ENCODE measurements at regions not wholly inside any gene's neighbourhood (a gene's known extent, or its start where the extent isn't known, plus 50 kb on each side); places are given as distances from the start of the nearest gene placed in this dataset.

DNA sequence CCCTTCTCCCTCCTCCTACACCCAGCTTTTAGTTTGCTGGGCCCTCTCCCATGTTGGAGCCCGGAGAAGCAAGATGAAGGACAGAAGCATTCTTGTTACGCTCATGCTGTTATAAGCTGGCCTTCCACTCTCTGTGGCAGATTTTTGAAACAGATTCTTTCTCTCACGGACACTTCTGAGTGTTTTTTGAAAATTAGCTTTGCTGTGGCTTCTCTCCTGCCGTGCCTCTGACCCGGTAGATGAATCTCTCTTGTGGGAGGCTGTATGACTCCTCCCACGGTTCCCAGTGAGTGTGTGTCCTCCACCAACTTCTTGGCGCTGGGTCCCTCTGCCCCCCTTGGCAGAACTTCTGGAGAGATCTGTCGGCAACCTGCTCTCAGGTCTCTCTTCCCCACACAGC lies 269.3 kb upstream of the MYT1L start:
- BruUV-seq (replicated peaks), result no TSS peak
- Histone ChIP-seq H3K9me3 (ENCODE audit: control insufficient read depth in 1 of 2, insufficient read depth in 1 of 2, low read depth in 1 of 2, low read length in 2 of 2) (no peaks in the 10 kb centered on the region), H3K9me2 (ENCODE audit: insufficient read depth) (no peaks in the 10 kb centered on the region), H2AFZ (ENCODE audit: low read depth, low read length, poor library complexity, severe bottlenecking) (no peak overlapping the region), H3K9ac (ENCODE audit: low read length) (no peak overlapping the region), H3K27me3 (ENCODE audit: insufficient read depth, low read length) (peaks cover 17% of the 10 kb centered on the region), H3K4me3 (replicated peaks in 1 of 2; ENCODE audit: low read depth in 1 of 2, low read length in 2 of 2) (no peak overlapping the region), H3K4me2 (ENCODE audit: low read length) (no peak overlapping the region), H3K79me2 (ENCODE audit: insufficient read depth, low read length) (no peaks in the 10 kb centered on the region), H3K36me3 (ENCODE audit: control insufficient read depth in 1 of 2, insufficient read depth in 2 of 2, low read length in 2 of 2) (no peaks in the 10 kb centered on the region), H3K4me1 (ENCODE audit: control insufficient read depth in 1 of 2, insufficient read depth in 2 of 2, low read length in 2 of 2) (no peaks in the 10 kb centered on the region), H3K27ac (ENCODE audit: low read depth, low read length) (no peak overlapping the region), H4K20me1 (ENCODE audit: insufficient read depth) (no peaks in the 10 kb centered on the region)
- no peak for ATAC-seq
- CTCF ChIA-PET, result no interaction called here
- RAD21 ChIA-PET (ENCODE audit: low non-redundant PET in 1 of 2, low total read pairs in 2 of 2, uncharacterized antibody in 2 of 2, unreplicated experiment in 2 of 2), result no interaction called here
- POLR2A ChIA-PET, result no interaction called here
- no peak for DNase-seq (ENCODE audit: low read depth, low spot score)
- intact Hi-C loops (cut with micrococcal nuclease), result no loop called here
- no peak for TF ChIP-seq RAD21 (IDR thresholded peaks at IDR 0.05; ENCODE audit: low read depth)
- no peak for TF ChIP-seq CEBPB (IDR thresholded peaks at IDR 0.05; ENCODE audit: low read depth)

DNA sequence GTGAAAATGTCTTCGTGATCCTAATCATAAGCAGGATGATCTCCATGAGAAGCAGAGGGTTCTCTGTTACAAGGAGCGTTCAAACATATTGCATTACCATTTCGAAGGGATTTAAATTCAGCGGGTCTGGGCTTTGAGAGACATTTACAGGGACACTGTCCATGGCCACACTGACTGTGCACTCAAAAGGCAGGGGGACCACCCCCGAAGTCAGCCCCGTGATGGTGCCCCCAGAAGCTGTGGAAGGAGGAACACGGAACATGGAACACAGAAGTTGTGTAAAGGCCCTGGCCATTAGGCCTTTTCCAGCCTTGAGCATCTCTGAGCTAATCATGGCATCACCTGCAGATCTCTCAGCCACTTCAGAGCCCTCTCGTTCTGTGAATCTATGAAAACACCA lies 268.4 kb upstream of the MYT1L start:
- Histone ChIP-seq H3K4me1 (ENCODE audit: control insufficient read depth in 1 of 2, insufficient read depth in 2 of 2, low read length in 2 of 2) (no peaks in the 10 kb centered on the region), H3K9me3 (ENCODE audit: control insufficient read depth in 1 of 2, insufficient read depth in 1 of 2, low read depth in 1 of 2, low read length in 2 of 2) (no peaks in the 10 kb centered on the region), H3K27ac (ENCODE audit: low read depth, low read length) (no peak overlapping the region), H3K9ac (ENCODE audit: low read length) (no peak overlapping the region), H3K9me2 (ENCODE audit: insufficient read depth) (no peaks in the 10 kb centered on the region), H2AFZ (ENCODE audit: low read depth, low read length, poor library complexity, severe bottlenecking) (no peak overlapping the region), H4K20me1 (ENCODE audit: insufficient read depth) (no peaks in the 10 kb centered on the region), H3K79me2 (ENCODE audit: insufficient read depth, low read length) (no peaks in the 10 kb centered on the region), H3K36me3 (ENCODE audit: control insufficient read depth in 1 of 2, insufficient read depth in 2 of 2, low read length in 2 of 2) (no peaks in the 10 kb centered on the region), H3K27me3 (ENCODE audit: insufficient read depth, low read length) (peaks cover 13% of the 10 kb centered on the region), H3K4me2 (ENCODE audit: low read length) (no peak overlapping the region), H3K4me3 (replicated peaks in 1 of 2; ENCODE audit: low read depth in 1 of 2, low read length in 2 of 2) (no peak overlapping the region)
- POLR2A ChIA-PET, result no interaction called here
- RAD21 ChIA-PET (ENCODE audit: low non-redundant PET in 1 of 2, low total read pairs in 2 of 2, uncharacterized antibody in 2 of 2, unreplicated experiment in 2 of 2), result no interaction called here
- BruUV-seq (replicated peaks), result no TSS peak
- ATAC-seq, result no peak
- TF ChIP-seq ZFX (IDR thresholded peaks at IDR 0.05) (no peak), SRF (IDR thresholded peaks at IDR 0.05; ENCODE audit: low read depth) (no peak), EZH2 (IDR thresholded peaks at IDR 0.05) (no peak), EZH2phosphoT487 (IDR thresholded peaks at IDR 0.05; ENCODE audit: borderline replicate concordance) (no peak), TCF7L2 (IDR thresholded peaks at IDR 0.05; ENCODE audit: borderline replicate concordance, extremely low read depth, insufficient read depth, insufficient read length) (no peak), ELF1 (IDR thresholded peaks at IDR 0.05; ENCODE audit: borderline replicate concordance, low read depth) (no peak), ZNF274 (IDR thresholded peaks at IDR 0.05; ENCODE audit: low read depth, low read length) (no peak), JUND (IDR thresholded peaks at IDR 0.05) (no peak), RAD21 (IDR thresholded peaks at IDR 0.05; ENCODE audit: low read depth) (no peak), POLR2AphosphoS5 (IDR thresholded peaks at IDR 0.05; ENCODE audit: low read depth, low read length) (no peak), SIN3A (IDR thresholded peaks at IDR 0.05; ENCODE audit: low read depth) (no peak), FOSL1 (IDR thresholded peaks at IDR 0.05; ENCODE audit: low read depth) (no peak), YY1 (IDR thresholded peaks at IDR 0.05; ENCODE audit: extremely low read depth, insufficient replicate concordance, low read depth, low read length) (no peak), POLR2A (IDR thresholded peaks at IDR 0.05; ENCODE audit: borderline replicate concordance, extremely low read depth, insufficient read depth, insufficient read length) (no peak), SP1 (IDR thresholded peaks at IDR 0.05; ENCODE audit: low read depth) (no peak)
- TF ChIP-seq, protein P1, sequence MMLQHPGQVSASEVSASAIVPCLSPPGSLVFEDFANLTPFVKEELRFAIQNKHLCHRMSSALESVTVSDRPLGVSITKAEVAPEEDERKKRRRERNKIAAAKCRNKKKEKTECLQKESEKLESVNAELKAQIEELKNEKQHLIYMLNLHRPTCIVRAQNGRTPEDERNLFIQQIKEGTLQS (IDR thresholded peaks at IDR 0.05), result no peak
- TF ChIP-seq, protein P2, sequence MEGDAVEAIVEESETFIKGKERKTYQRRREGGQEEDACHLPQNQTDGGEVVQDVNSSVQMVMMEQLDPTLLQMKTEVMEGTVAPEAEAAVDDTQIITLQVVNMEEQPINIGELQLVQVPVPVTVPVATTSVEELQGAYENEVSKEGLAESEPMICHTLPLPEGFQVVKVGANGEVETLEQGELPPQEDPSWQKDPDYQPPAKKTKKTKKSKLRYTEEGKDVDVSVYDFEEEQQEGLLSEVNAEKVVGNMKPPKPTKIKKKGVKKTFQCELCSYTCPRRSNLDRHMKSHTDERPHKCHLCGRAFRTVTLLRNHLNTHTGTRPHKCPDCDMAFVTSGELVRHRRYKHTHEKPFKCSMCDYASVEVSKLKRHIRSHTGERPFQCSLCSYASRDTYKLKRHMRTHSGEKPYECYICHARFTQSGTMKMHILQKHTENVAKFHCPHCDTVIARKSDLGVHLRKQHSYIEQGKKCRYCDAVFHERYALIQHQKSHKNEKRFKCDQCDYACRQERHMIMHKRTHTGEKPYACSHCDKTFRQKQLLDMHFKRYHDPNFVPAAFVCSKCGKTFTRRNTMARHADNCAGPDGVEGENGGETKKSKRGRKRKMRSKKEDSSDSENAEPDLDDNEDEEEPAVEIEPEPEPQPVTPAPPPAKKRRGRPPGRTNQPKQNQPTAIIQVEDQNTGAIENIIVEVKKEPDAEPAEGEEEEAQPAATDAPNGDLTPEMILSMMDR (IDR thresholded peaks at IDR 0.05 in 2 of 3, conservative IDR thresholded peaks at IDR 0.05 in 1 of 3; ENCODE audit: borderline replicate concordance in 1 of 3, insufficient read depth in 1 of 3, low read depth in 2 of 3, low read length in 2 of 3), result no peak
- TF ChIP-seq, protein P3, sequence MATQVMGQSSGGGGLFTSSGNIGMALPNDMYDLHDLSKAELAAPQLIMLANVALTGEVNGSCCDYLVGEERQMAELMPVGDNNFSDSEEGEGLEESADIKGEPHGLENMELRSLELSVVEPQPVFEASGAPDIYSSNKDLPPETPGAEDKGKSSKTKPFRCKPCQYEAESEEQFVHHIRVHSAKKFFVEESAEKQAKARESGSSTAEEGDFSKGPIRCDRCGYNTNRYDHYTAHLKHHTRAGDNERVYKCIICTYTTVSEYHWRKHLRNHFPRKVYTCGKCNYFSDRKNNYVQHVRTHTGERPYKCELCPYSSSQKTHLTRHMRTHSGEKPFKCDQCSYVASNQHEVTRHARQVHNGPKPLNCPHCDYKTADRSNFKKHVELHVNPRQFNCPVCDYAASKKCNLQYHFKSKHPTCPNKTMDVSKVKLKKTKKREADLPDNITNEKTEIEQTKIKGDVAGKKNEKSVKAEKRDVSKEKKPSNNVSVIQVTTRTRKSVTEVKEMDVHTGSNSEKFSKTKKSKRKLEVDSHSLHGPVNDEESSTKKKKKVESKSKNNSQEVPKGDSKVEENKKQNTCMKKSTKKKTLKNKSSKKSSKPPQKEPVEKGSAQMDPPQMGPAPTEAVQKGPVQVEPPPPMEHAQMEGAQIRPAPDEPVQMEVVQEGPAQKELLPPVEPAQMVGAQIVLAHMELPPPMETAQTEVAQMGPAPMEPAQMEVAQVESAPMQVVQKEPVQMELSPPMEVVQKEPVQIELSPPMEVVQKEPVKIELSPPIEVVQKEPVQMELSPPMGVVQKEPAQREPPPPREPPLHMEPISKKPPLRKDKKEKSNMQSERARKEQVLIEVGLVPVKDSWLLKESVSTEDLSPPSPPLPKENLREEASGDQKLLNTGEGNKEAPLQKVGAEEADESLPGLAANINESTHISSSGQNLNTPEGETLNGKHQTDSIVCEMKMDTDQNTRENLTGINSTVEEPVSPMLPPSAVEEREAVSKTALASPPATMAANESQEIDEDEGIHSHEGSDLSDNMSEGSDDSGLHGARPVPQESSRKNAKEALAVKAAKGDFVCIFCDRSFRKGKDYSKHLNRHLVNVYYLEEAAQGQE (IDR thresholded peaks at IDR 0.05; ENCODE audit: low read depth), result no peak
- DNase-seq (ENCODE audit: low read depth, low spot score), result no peak
- CTCF ChIA-PET, result no interaction called here
- intact Hi-C loops (cut with micrococcal nuclease), result no loop called here

Data from HCT116 (cell line).